ENCODE measurements at regions not wholly inside any gene's neighbourhood (a gene's known extent, or its start where the extent isn't known, plus 50 kb on each side); places are given as distances from the start of the nearest gene placed in this dataset.

- Histone ChIP-seq H3K9me3 (ENCODE audit: insufficient read depth in 2 of 2, low read depth in 1 of 2, low read length in 1 of 2) (no peaks in the 10 kb centered on the region), H4K5ac (ENCODE audit: insufficient read length, low read depth, low read length) (no peak overlapping the region), H2BK12ac (ENCODE audit: low read depth, low read length) (no peak overlapping the region), H3K4me3 (ENCODE audit: extremely low read depth in 1 of 4, insufficient read depth in 2 of 4, low read depth in 3 of 4, low read length in 4 of 4) (no peak overlapping the region), H4K91ac (replicated peaks; ENCODE audit: insufficient read length, low read length) (no peak overlapping the region), H3K14ac (ENCODE audit: insufficient read length) (no peak overlapping the region), H3K79me1 (ENCODE audit: low read depth, low read length) (no peaks in the 10 kb centered on the region), H2AFZ (ENCODE audit: low read length) (no peak overlapping the region), H3K23me2 (ENCODE audit: low read depth, low read length) (no peaks in the 10 kb centered on the region), H3K18ac (ENCODE audit: extremely low read depth, low read length) (no peak overlapping the region), H2BK120ac (replicated peaks; ENCODE audit: low read depth, low read length) (no peak overlapping the region), H3K4me1 (replicated peaks in 1 of 4; ENCODE audit: control insufficient read depth in 3 of 4, insufficient read depth in 4 of 4, low read length in 3 of 4) (no peaks in the 10 kb centered on the region), H4K8ac (ENCODE audit: extremely low read depth, insufficient read depth, low read length) (no peak overlapping the region), H3K23ac (ENCODE audit: insufficient read length) (no peak overlapping the region), H3K9ac (replicated peaks in 1 of 4; ENCODE audit: extremely low read depth in 1 of 4, low read depth in 3 of 4, low read length in 3 of 4) (no peak overlapping the region), H3K36me3 (ENCODE audit: control insufficient read depth in 2 of 4, insufficient read depth in 4 of 4, low read length in 3 of 4) (no peaks in the 10 kb centered on the region), H3K27ac (ENCODE audit: low read depth, low read length) (no peak overlapping the region), H3K4ac (replicated peaks; ENCODE audit: insufficient read length, low read depth, low read length) (no peak overlapping the region), H3K27me3 (replicated peaks in 1 of 4; ENCODE audit: control insufficient read depth in 3 of 4, extremely low read depth in 1 of 4, insufficient read depth in 3 of 4, low read length in 3 of 4) (no peaks in the 10 kb centered on the region), H4K20me1 (replicated peaks in 1 of 2; ENCODE audit: control insufficient read depth in 1 of 2, insufficient read depth in 2 of 2, low read length in 2 of 2) (no peaks in the 10 kb centered on the region), H2BK5ac (ENCODE audit: low read depth, low read length) (no peak overlapping the region), H3K79me2 (ENCODE audit: control insufficient read depth in 1 of 2, insufficient read depth in 2 of 2, low read length in 2 of 2) (no peaks in the 10 kb centered on the region), H3K4me2 (ENCODE audit: insufficient read depth in 1 of 2, low read depth in 2 of 2, low read length in 2 of 2) (no peak overlapping the region), H3K56ac (replicated peaks; ENCODE audit: insufficient read length, low read depth, low read length) (no peak overlapping the region), H2AK5ac (ENCODE audit: low read depth, low read length) (no peak overlapping the region), H2BK20ac (ENCODE audit: low read length) (no peak overlapping the region), H2BK15ac (ENCODE audit: low read length) (no peak overlapping the region)
- ChIA-PET POLR2A (ENCODE audit: partially characterized antibody) (no interaction called here), CTCF (ENCODE audit: partially characterized antibody) (no interaction called here)
- TF ChIP-seq SP2 (IDR thresholded peaks at IDR 0.05; ENCODE audit: low read length) (no peak), POLR2A (IDR thresholded peaks at IDR 0.05; ENCODE audit: control extremely low read depth in 1 of 2, low read depth in 2 of 2, low read length in 2 of 2) (no peak), ATF3 (IDR thresholded peaks at IDR 0.05; ENCODE audit: insufficient read depth, low read depth, low read length) (no peak), CEBPB (IDR thresholded peaks at IDR 0.05; ENCODE audit: low read depth, low read length) (no peak), PHF8 (conservative IDR thresholded peaks at IDR 0.05; ENCODE audit: low read depth, low read length) (no peak), MAX (IDR thresholded peaks at IDR 0.05) (no peak), ATF2 (IDR thresholded peaks at IDR 0.05; ENCODE audit: low read length) (no peak), RNF2 (IDR thresholded peaks at IDR 0.05; ENCODE audit: borderline replicate concordance, low read depth, low read length, missing control alignments, poor library complexity, severe bottlenecking) (no peak), BCL11A (IDR thresholded peaks at IDR 0.05; ENCODE audit: low read depth in 2 of 2, low read length in 2 of 2) (no peak), FOSL1 (IDR thresholded peaks at IDR 0.05; ENCODE audit: insufficient read depth, low read depth, low read length) (no peak)
- FAIRE-seq (no peak), DNase-seq (ENCODE audit: low read depth in 1 of 2, low spot score in 2 of 2) (no peak)
Observed at GRCh38 chr13:69477451-69477850, 630.2 kb upstream of the ATXN8OS start.

Measured in H1 (cell line).